ENCODE measurements at regions not wholly inside any gene's neighbourhood (a gene's known extent, or its start where the extent isn't known, plus 50 kb on each side); places are given as distances from the start of the nearest gene placed in this dataset.

- TF ChIP-seq CTCF (IDR thresholded peaks at IDR 0.05) (no peak), POLR2A (IDR thresholded peaks at IDR 0.05) (no peak)
These were observed 240.2 kb upstream of the C16orf82 start for GRCh38 chr16:26826500-26826899.
